ENCODE measurements at regions not wholly inside any gene's neighbourhood (a gene's known extent, or its start where the extent isn't known, plus 50 kb on each side); places are given as distances from the start of the nearest gene placed in this dataset.

DNA sequence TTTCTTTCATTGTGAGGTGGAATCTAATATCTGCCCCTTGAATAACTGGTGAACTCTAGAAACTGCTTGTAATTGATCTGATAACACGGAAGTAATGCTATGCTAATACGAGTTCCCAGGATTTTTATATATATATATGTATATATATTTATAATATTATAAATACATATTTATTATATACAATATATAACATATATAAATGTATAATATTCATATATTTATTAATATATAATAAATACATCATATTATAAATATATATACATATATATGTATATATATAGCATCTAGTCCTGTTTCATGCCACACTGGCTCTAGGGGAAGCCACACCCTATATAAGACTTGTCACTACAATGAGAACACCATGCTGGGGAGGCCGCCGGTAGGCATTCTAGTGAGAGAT is 156.7 kb upstream of the CDH19 start:
- no peak for DNase-seq
- CTCF ChIA-PET = no interaction called here

DNA sequence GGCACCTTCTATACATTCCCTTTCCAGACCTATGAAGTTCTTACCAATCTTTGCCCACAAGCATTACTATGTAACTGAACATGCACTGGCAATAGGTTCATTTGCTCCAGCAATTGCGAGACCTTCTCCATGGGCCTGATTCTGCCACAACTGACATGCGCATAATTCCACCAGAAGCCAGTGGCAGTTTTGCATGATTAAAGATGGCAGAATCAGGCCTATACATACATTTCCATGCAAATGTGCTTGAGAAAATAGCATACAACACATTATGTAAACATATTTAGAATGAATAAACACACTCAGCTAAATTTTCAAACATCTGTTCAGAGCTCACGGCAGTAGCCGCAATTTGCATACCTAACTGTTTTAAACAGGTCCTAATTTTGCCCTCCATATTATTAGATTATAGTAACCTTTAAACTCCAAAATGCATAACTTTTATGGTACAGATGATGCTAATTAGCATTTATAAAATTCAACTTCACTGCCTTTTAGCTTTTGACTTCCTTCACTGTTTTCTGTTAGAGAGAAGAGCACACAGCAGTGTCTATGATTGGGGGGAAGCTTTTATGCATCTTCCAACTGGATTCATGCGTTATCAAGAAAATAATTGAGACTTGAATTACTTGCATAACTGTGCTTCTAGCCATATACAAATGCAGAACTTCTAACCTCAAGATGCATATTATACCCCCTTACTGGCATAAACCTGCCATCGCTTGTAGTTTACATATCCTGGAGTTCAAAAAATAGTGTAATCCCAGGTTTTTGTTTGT is 155.3 kb upstream of the CDH19 start:
- H3K27me3 ChIP-seq (replicated peaks in 2 of 5; ENCODE audit: control insufficient read depth in 4 of 5, insufficient read depth in 5 of 5, low read length in 4 of 5) = no peaks in the 10 kb centered on the region
- H3K27ac ChIP-seq (ENCODE audit: insufficient read depth in 1 of 2, low read depth in 1 of 2, low read length in 2 of 2, poor library complexity in 1 of 2, severe bottlenecking in 2 of 2) = no peak overlapping the region
- no peak for DNase-seq
- H3K9me3 ChIP-seq (ENCODE audit: control extremely low read depth in 1 of 5, control insufficient read depth in 4 of 5, insufficient read depth in 2 of 5, low read depth in 1 of 5, low read length in 4 of 5) = no peaks in the 10 kb centered on the region
- H3K4me1 ChIP-seq (ENCODE audit: control extremely low read depth in 1 of 4, control insufficient read depth in 4 of 4, insufficient read depth in 4 of 4, low read length in 3 of 4) = no peaks in the 10 kb centered on the region
- WGBS (ENCODE audit: insufficient coverage) = 100% methylated on average over 2 of the region's 6 CpGs
- no peak overlapping the region for H3K4me3 ChIP-seq (ENCODE audit: control insufficient read depth in 1 of 7, extremely low read depth in 1 of 7, insufficient read depth in 4 of 7, low read depth in 2 of 7, low read length in 6 of 7)
- no peaks in the 10 kb centered on the region for H3K36me3 ChIP-seq (ENCODE audit: control insufficient read depth in 4 of 4, insufficient read depth in 4 of 4, low read length in 3 of 4)
- ChIA-PET CTCF (no interaction called here), POLR2A (no interaction called here)

More for the DNA sequence above, 156.7 kb upstream of the CDH19 start:
- Histone ChIP-seq H3K27ac (ENCODE audit: insufficient read depth in 1 of 2, low read depth in 1 of 2, low read length in 2 of 2, poor library complexity in 1 of 2, severe bottlenecking in 2 of 2) (no peak overlapping the region), H3K4me3 (ENCODE audit: control insufficient read depth in 1 of 7, extremely low read depth in 1 of 7, insufficient read depth in 4 of 7, low read depth in 2 of 7, low read length in 6 of 7) (no peak overlapping the region), H3K9me3 (ENCODE audit: control extremely low read depth in 1 of 5, control insufficient read depth in 4 of 5, insufficient read depth in 2 of 5, low read depth in 1 of 5, low read length in 4 of 5) (no peaks in the 10 kb centered on the region), H3K36me3 (ENCODE audit: control insufficient read depth in 4 of 4, insufficient read depth in 4 of 4, low read length in 3 of 4) (no peaks in the 10 kb centered on the region), H3K27me3 (replicated peaks in 2 of 5; ENCODE audit: control insufficient read depth in 4 of 5, insufficient read depth in 5 of 5, low read length in 4 of 5) (no peaks in the 10 kb centered on the region), H3K4me1 (ENCODE audit: control extremely low read depth in 1 of 4, control insufficient read depth in 4 of 4, insufficient read depth in 4 of 4, low read length in 3 of 4) (no peaks in the 10 kb centered on the region)
- POLR2A ChIA-PET = no interaction called here
- no CpG with 5 or more reads among the region's 4 CpGs for WGBS (ENCODE audit: insufficient coverage)

DNA sequence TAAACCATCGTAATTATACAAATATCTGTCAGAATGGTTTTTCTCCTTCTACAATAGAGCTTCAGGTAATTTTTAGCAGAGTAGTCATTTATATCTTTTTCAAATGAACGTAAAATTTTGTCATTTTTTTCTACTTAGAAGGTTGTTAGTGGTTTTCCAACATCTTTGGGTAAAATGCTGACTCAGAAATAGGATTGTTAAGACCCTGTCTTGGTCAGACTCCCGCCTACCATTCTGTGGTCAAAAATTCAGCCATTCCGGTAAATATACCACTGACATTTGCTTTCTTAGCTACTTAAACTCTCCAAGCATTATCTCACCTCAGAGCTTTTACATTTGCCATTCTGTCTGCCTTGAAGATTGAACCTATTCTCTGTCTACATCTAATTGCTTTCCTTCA is 154.1 kb upstream of the CDH19 start:
- Histone ChIP-seq H3K9me3 (ENCODE audit: control extremely low read depth in 1 of 5, control insufficient read depth in 4 of 5, insufficient read depth in 2 of 5, low read depth in 1 of 5, low read length in 4 of 5) (no peaks in the 10 kb centered on the region), H3K27me3 (replicated peaks in 2 of 5; ENCODE audit: control insufficient read depth in 4 of 5, insufficient read depth in 5 of 5, low read length in 4 of 5) (no peaks in the 10 kb centered on the region), H3K27ac (ENCODE audit: insufficient read depth in 1 of 2, low read depth in 1 of 2, low read length in 2 of 2, poor library complexity in 1 of 2, severe bottlenecking in 2 of 2) (no peak overlapping the region), H3K36me3 (ENCODE audit: control insufficient read depth in 4 of 4, insufficient read depth in 4 of 4, low read length in 3 of 4) (no peaks in the 10 kb centered on the region), H3K4me1 (ENCODE audit: control extremely low read depth in 1 of 4, control insufficient read depth in 4 of 4, insufficient read depth in 4 of 4, low read length in 3 of 4) (no peaks in the 10 kb centered on the region), H3K4me3 (ENCODE audit: control insufficient read depth in 1 of 7, extremely low read depth in 1 of 7, insufficient read depth in 4 of 7, low read depth in 2 of 7, low read length in 6 of 7) (no peak overlapping the region)
- whole genome bisulfite sequencing (ENCODE audit: insufficient coverage) = 100% methylated on average over 2 of the region's 4 CpGs
- ChIA-PET POLR2A (no interaction called here), CTCF (no interaction called here)
- DNase-seq = no peak

DNA sequence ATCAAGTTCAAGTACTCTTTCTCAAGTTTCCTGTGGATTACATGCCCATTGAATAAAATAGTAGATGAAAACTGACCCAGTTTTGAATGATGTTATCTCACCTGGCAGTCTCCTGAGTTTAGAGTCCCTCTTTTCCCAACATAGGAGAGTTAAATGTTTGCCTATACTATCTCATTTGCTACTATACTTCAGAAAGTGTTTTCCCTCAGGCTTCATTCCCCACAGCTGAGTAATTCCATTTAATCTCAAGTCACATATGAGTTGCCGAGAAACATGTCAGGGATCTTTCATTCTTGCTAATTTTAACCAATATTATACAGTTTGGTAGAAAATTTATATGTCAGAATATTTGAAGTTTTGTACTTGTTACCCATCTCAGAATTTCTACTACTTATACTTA is 150.4 kb upstream of the CDH19 start:
- no peaks in the 10 kb centered on the region for H3K9me3 ChIP-seq (ENCODE audit: control extremely low read depth in 1 of 5, control insufficient read depth in 4 of 5, insufficient read depth in 2 of 5, low read depth in 1 of 5, low read length in 4 of 5)
- WGBS (ENCODE audit: insufficient coverage) = no CpG with 5 or more reads among the region's 1 CpG
- CTCF ChIA-PET = no interaction called here
- no peaks in the 10 kb centered on the region for H3K4me1 ChIP-seq (ENCODE audit: control extremely low read depth in 1 of 4, control insufficient read depth in 4 of 4, insufficient read depth in 4 of 4, low read length in 3 of 4)
- POLR2A ChIA-PET = no interaction called here
- no peaks in the 10 kb centered on the region for H3K27me3 ChIP-seq (replicated peaks in 2 of 5; ENCODE audit: control insufficient read depth in 4 of 5, insufficient read depth in 5 of 5, low read length in 4 of 5)
- DNase-seq = no peak
- no peak overlapping the region for H3K4me3 ChIP-seq (ENCODE audit: control insufficient read depth in 1 of 7, extremely low read depth in 1 of 7, insufficient read depth in 4 of 7, low read depth in 2 of 7, low read length in 6 of 7)
- H3K36me3 ChIP-seq (ENCODE audit: control insufficient read depth in 4 of 4, insufficient read depth in 4 of 4, low read length in 3 of 4) = no peaks in the 10 kb centered on the region
- no peak overlapping the region for H3K27ac ChIP-seq (ENCODE audit: insufficient read depth in 1 of 2, low read depth in 1 of 2, low read length in 2 of 2, poor library complexity in 1 of 2, severe bottlenecking in 2 of 2)

DNA sequence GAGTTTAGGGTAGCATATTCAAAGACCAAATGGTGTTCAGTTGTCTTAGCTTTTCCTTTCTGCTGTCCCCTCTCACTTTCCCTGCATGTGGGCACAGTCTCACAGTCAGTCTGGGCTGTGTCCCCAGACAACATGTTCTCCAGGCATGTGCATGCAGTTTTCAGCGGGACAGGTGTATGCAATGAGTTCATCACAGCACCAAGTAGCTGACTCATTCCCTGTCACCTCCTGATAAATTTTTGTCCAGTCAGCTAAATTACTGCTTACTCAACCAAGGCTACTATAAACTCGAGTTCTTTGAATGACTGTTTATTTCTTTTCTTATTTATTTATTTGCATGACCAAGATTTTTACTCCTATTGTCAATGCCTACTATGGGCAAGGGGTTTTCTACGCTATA is 148.8 kb upstream of the CDH19 start:
- Histone ChIP-seq H3K4me3 (ENCODE audit: control insufficient read depth in 1 of 7, extremely low read depth in 1 of 7, insufficient read depth in 4 of 7, low read depth in 2 of 7, low read length in 6 of 7) (no peak overlapping the region), H3K27me3 (replicated peaks in 2 of 5; ENCODE audit: control insufficient read depth in 4 of 5, insufficient read depth in 5 of 5, low read length in 4 of 5) (no peaks in the 10 kb centered on the region), H3K4me1 (ENCODE audit: control extremely low read depth in 1 of 4, control insufficient read depth in 4 of 4, insufficient read depth in 4 of 4, low read length in 3 of 4) (no peaks in the 10 kb centered on the region), H3K27ac (ENCODE audit: insufficient read depth in 1 of 2, low read depth in 1 of 2, low read length in 2 of 2, poor library complexity in 1 of 2, severe bottlenecking in 2 of 2) (no peak overlapping the region), H3K9me3 (ENCODE audit: control extremely low read depth in 1 of 5, control insufficient read depth in 4 of 5, insufficient read depth in 2 of 5, low read depth in 1 of 5, low read length in 4 of 5) (no peaks in the 10 kb centered on the region), H3K36me3 (ENCODE audit: control insufficient read depth in 4 of 4, insufficient read depth in 4 of 4, low read length in 3 of 4) (no peaks in the 10 kb centered on the region)
- POLR2A ChIA-PET = no interaction called here
- CTCF ChIA-PET = interaction anchor here (1.3 kb wide), 1 partner anchor 9 kb away, joined by 3 read pairs; no protein-coding TSS in a partner anchor
- WGBS (ENCODE audit: insufficient coverage) = 92% methylated on average over 2 of the region's 3 CpGs
- peak in 1 of 3 donors; percentile 1 for DNase-seq

DNA sequence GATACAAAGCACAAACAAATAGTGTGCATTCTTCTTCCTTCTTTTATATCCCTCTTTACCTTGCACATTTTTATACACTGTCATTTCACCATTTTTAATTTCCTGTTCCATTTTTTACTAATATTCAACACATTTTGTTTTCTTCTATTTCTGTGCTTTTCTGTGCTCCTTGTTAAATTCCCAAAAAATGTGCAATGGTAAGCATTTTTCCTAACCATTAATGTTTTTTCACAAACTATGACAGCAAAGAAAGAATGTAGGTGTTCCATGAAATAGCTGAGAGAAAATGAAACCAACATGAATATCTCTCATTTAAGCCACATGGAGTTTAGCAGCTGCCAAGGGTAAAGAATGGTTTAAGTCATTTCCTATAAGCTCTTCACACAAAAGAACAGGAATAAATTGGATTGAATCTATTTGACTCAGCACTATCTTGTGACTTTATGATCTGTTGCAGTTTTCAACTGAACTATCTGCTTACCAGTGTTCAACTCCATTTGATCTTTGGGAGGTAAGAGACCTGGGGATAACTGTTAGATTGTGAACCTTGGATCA is 145.7 kb upstream of the CDH19 start:
- no peak overlapping the region for H3K27ac ChIP-seq (ENCODE audit: insufficient read depth in 1 of 2, low read depth in 1 of 2, low read length in 2 of 2, poor library complexity in 1 of 2, severe bottlenecking in 2 of 2)
- H3K27me3 ChIP-seq (replicated peaks in 2 of 5; ENCODE audit: control insufficient read depth in 4 of 5, insufficient read depth in 5 of 5, low read length in 4 of 5) = no peaks in the 10 kb centered on the region
- no peaks in the 10 kb centered on the region for H3K4me1 ChIP-seq (ENCODE audit: control extremely low read depth in 1 of 4, control insufficient read depth in 4 of 4, insufficient read depth in 4 of 4, low read length in 3 of 4)
- H3K9me3 ChIP-seq (ENCODE audit: control extremely low read depth in 1 of 5, control insufficient read depth in 4 of 5, insufficient read depth in 2 of 5, low read depth in 1 of 5, low read length in 4 of 5) = no peaks in the 10 kb centered on the region
- ChIA-PET CTCF (no interaction called here), POLR2A (no interaction called here)
- no peaks in the 10 kb centered on the region for H3K36me3 ChIP-seq (ENCODE audit: control insufficient read depth in 4 of 4, insufficient read depth in 4 of 4, low read length in 3 of 4)
- no peak overlapping the region for H3K4me3 ChIP-seq (ENCODE audit: control insufficient read depth in 1 of 7, extremely low read depth in 1 of 7, insufficient read depth in 4 of 7, low read depth in 2 of 7, low read length in 6 of 7)
- DNase-seq = peak in 2 of 3 donors; percentile 9 to 10

DNA sequence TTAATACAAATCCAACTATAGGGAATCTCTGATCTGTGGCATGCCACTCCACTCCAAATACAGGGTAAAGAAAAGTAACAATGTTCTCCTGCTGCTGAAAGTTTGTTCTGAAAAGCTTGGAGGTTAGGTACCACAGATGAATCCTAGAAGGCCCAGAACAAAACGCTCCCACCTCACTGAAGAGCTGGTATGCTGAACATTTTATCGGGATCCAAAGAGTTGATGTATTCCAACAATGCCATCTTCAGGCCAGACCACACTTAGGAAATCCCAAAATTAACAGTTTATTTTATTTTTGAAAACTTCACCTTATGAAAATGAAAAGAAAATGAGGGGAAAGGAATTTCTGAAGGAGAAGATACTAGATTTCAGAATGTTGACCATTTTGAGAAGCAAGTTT is 145.1 kb upstream of the CDH19 start:
- no peaks in the 10 kb centered on the region for H3K36me3 ChIP-seq (ENCODE audit: control insufficient read depth in 4 of 4, insufficient read depth in 4 of 4, low read length in 3 of 4)
- H3K4me3 ChIP-seq (ENCODE audit: control insufficient read depth in 1 of 7, extremely low read depth in 1 of 7, insufficient read depth in 4 of 7, low read depth in 2 of 7, low read length in 6 of 7) = no peak overlapping the region
- no peaks in the 10 kb centered on the region for H3K4me1 ChIP-seq (ENCODE audit: control extremely low read depth in 1 of 4, control insufficient read depth in 4 of 4, insufficient read depth in 4 of 4, low read length in 3 of 4)
- H3K27me3 ChIP-seq (replicated peaks in 2 of 5; ENCODE audit: control insufficient read depth in 4 of 5, insufficient read depth in 5 of 5, low read length in 4 of 5) = no peaks in the 10 kb centered on the region
- POLR2A ChIA-PET = no interaction called here
- peak in 2 of 3 donors; percentile 3 to 6 for DNase-seq
- no peak overlapping the region for H3K27ac ChIP-seq (ENCODE audit: insufficient read depth in 1 of 2, low read depth in 1 of 2, low read length in 2 of 2, poor library complexity in 1 of 2, severe bottlenecking in 2 of 2)
- CTCF ChIA-PET = no interaction called here
- WGBS (ENCODE audit: insufficient coverage) = 92% methylated on average over 1 of the region's 2 CpGs
- H3K9me3 ChIP-seq (ENCODE audit: control extremely low read depth in 1 of 5, control insufficient read depth in 4 of 5, insufficient read depth in 2 of 5, low read depth in 1 of 5, low read length in 4 of 5) = no peaks in the 10 kb centered on the region
